ENCODE measurements at regions not wholly inside any gene's neighbourhood (a gene's known extent, or its start where the extent isn't known, plus 50 kb on each side); places are given as distances from the start of the nearest gene placed in this dataset.

GRCh38 chr2:118340103-118340502 is 251.8 kb downstream of the INSIG2 start:
- no peak for TF ChIP-seq CTCF (IDR thresholded peaks at IDR 0.05; ENCODE audit: extremely low read depth, low read depth, low read length)
- DNase-seq (ENCODE audit: insufficient read length, low spot score, missing footprints), result no peak
- Histone ChIP-seq H3K27ac (ENCODE audit: low read depth, low read length) (no peak overlapping the region), H3K4me3 (ENCODE audit: insufficient read depth, low read length) (no peak overlapping the region), H3K4me1 (ENCODE audit: insufficient read depth, low read length) (no peaks in the 10 kb centered on the region), H3K9me3 (ENCODE audit: low read depth, low read length) (no peaks in the 10 kb centered on the region), H3K36me3 (ENCODE audit: insufficient read depth, low read length) (no peaks in the 10 kb centered on the region), H3K27me3 (ENCODE audit: insufficient read depth, low read length) (no peaks in the 10 kb centered on the region), H4K20me1 (ENCODE audit: insufficient read depth, low read length) (no peaks in the 10 kb centered on the region), H2AFZ (ENCODE audit: low read length) (no peak overlapping the region), H3K4me2 (ENCODE audit: insufficient read depth, low read length) (no peak overlapping the region), H3K79me2 (ENCODE audit: insufficient read depth, low read length) (no peaks in the 10 kb centered on the region)

- no peak for TF ChIP-seq CTCF (IDR thresholded peaks at IDR 0.05; ENCODE audit: extremely low read depth, low read depth, low read length)
- no peak overlapping the region for H3K27ac ChIP-seq (ENCODE audit: low read depth, low read length)
- no peaks in the 10 kb centered on the region for H3K79me2 ChIP-seq (ENCODE audit: insufficient read depth, low read length)
Measured at GRCh38 chr2:118339386-118339785, 251.1 kb downstream of the INSIG2 start.

GRCh38 chr2:118333664-118334063 is 245.4 kb downstream of the INSIG2 start:
- H3K27me3 ChIP-seq (ENCODE audit: insufficient read depth, low read length), result peaks cover 2% of the 10 kb centered on the region

More at GRCh38 chr2:118339386-118339785, 251.1 kb downstream of the INSIG2 start:
- no peaks in the 10 kb centered on the region for H3K36me3 ChIP-seq (ENCODE audit: insufficient read depth, low read length)
- no peaks in the 10 kb centered on the region for H3K4me1 ChIP-seq (ENCODE audit: insufficient read depth, low read length)
- no peak overlapping the region for H3K4me2 ChIP-seq (ENCODE audit: insufficient read depth, low read length)
- H3K27me3 ChIP-seq (ENCODE audit: insufficient read depth, low read length), result no peaks in the 10 kb centered on the region
- no peaks in the 10 kb centered on the region for H3K9me3 ChIP-seq (ENCODE audit: low read depth, low read length)
- no peak overlapping the region for H3K4me3 ChIP-seq (ENCODE audit: insufficient read depth, low read length)
- no peak overlapping the region for H2AFZ ChIP-seq (ENCODE audit: low read length)
- no peak for DNase-seq (ENCODE audit: insufficient read length, low spot score, missing footprints)
- H4K20me1 ChIP-seq (ENCODE audit: insufficient read depth, low read length), result no peaks in the 10 kb centered on the region

GRCh38 chr2:118325321-118325955 is 237.2 kb downstream of the INSIG2 start:
- H3K4me2 ChIP-seq (ENCODE audit: insufficient read depth, low read length), result no peak overlapping the region
- no peak for DNase-seq (ENCODE audit: insufficient read length, low spot score, missing footprints)
- H3K27ac ChIP-seq (ENCODE audit: low read depth, low read length), result no peak overlapping the region
- H3K9me3 ChIP-seq (ENCODE audit: low read depth, low read length), result no peaks in the 10 kb centered on the region
- no peaks in the 10 kb centered on the region for H4K20me1 ChIP-seq (ENCODE audit: insufficient read depth, low read length)
- no peaks in the 10 kb centered on the region for H3K4me1 ChIP-seq (ENCODE audit: insufficient read depth, low read length)
- no peak overlapping the region for H3K4me3 ChIP-seq (ENCODE audit: insufficient read depth, low read length)
- H3K27me3 ChIP-seq (ENCODE audit: insufficient read depth, low read length), result peaks cover under 1% of the 10 kb centered on the region
- H3K79me2 ChIP-seq (ENCODE audit: insufficient read depth, low read length), result no peaks in the 10 kb centered on the region
- H2AFZ ChIP-seq (ENCODE audit: low read length), result no peak overlapping the region
- TF ChIP-seq CTCF (IDR thresholded peaks at IDR 0.05; ENCODE audit: extremely low read depth, low read depth, low read length), result no peak
- no peaks in the 10 kb centered on the region for H3K36me3 ChIP-seq (ENCODE audit: insufficient read depth, low read length)

More at GRCh38 chr2:118333664-118334063, 245.4 kb downstream of the INSIG2 start:
- no peaks in the 10 kb centered on the region for H3K9me3 ChIP-seq (ENCODE audit: low read depth, low read length)
- no peak for TF ChIP-seq CTCF (IDR thresholded peaks at IDR 0.05; ENCODE audit: extremely low read depth, low read depth, low read length)
- H3K4me2 ChIP-seq (ENCODE audit: insufficient read depth, low read length), result no peak overlapping the region
- H3K4me1 ChIP-seq (ENCODE audit: insufficient read depth, low read length), result no peaks in the 10 kb centered on the region
- no peak for DNase-seq (ENCODE audit: insufficient read length, low spot score, missing footprints)
- H4K20me1 ChIP-seq (ENCODE audit: insufficient read depth, low read length), result no peaks in the 10 kb centered on the region
- H3K79me2 ChIP-seq (ENCODE audit: insufficient read depth, low read length), result no peaks in the 10 kb centered on the region
- no peak overlapping the region for H3K4me3 ChIP-seq (ENCODE audit: insufficient read depth, low read length)
- no peak overlapping the region for H3K27ac ChIP-seq (ENCODE audit: low read depth, low read length)
- no peak overlapping the region for H2AFZ ChIP-seq (ENCODE audit: low read length)
- H3K36me3 ChIP-seq (ENCODE audit: insufficient read depth, low read length), result no peaks in the 10 kb centered on the region
